Keratinocyte (primary cell): ENCODE measurements at regions not wholly inside any gene's neighbourhood (a gene's known extent, or its start where the extent isn't known, plus 50 kb on each side); places are given as distances from the start of the nearest gene placed in this dataset.

Source experiments
- DNase-seq: peaks from one replicate; pipeline ENCODE4 v3.0.0-alpha.2; 2011; ENCODE audit warnings: low read depth, missing footprints, low spot score
- FAIRE-seq: peaks from 2 replicates; lab custom pipeline; 2011; peaks lifted over from hg19 to GRCh38; lab: Jason Lieb, UNC
- H2AFZ ChIP-seq: 2 replicates; pipeline ENCODE4 v1.6.0; 2012; ENCODE audit warnings: low read length, control low read depth, inconsistent platforms; ENCODE audit not compliant: control insufficient read depth
- H3K27ac ChIP-seq: 2 replicates; pipeline ENCODE4 v1.5.1; 2011; ENCODE audit warnings: low read length; ENCODE audit not compliant: control insufficient read depth, insufficient read depth
- H3K27me3 ChIP-seq: 3 replicates; pipeline ENCODE4 v1.6.0; 2011; ENCODE audit warnings: low read length; ENCODE audit not compliant: control insufficient read depth, insufficient read depth; ENCODE audit errors: extremely low read depth
- H3K36me3 ChIP-seq, 2 experiments: 2 replicates in 1 of 2; 3 replicates in 1 of 2; pipeline ENCODE4 v1.5.1; 2011; ENCODE audit warnings: low read length in 2 of 2, mild to moderate bottlenecking in 1 of 2; ENCODE audit not compliant: control insufficient read depth in 2 of 2, insufficient read depth in 2 of 2; ENCODE audit errors: extremely low read depth in 1 of 2
- H3K4me1 ChIP-seq: 3 replicates; pipeline ENCODE4 v1.5.1; 2011; ENCODE audit warnings: low read length; ENCODE audit not compliant: control insufficient read depth, insufficient read depth; ENCODE audit errors: extremely low read depth
- H3K4me2 ChIP-seq: 3 replicates; pipeline ENCODE4 v1.6.0; 2011; ENCODE audit warnings: low read depth, low read length; ENCODE audit not compliant: control insufficient read depth, insufficient read depth; ENCODE audit errors: extremely low read depth
- H3K4me3 ChIP-seq, 3 experiments: fragments of 200-600 bp in 1 of 3; sonication (generic) in 1 of 3; 2 replicates in 2 of 3; 3 replicates in 1 of 3; pipeline ENCODE4 v1.5.1; 2011 to 2016; ENCODE audit warnings: low read length in 3 of 3, mild to moderate bottlenecking in 3 of 3, control low read depth in 2 of 3, inconsistent platforms in 1 of 3, low read depth in 1 of 3, mixed read lengths in 1 of 3, mixed run types in 1 of 3, moderate library complexity in 1 of 3; ENCODE audit not compliant: control insufficient read depth in 2 of 3, insufficient read depth in 2 of 3; ENCODE audit errors: extremely low read depth in 1 of 3
- H3K79me2 ChIP-seq: 2 replicates; pipeline ENCODE4 v1.6.0; 2012; ENCODE audit warnings: low read length; ENCODE audit not compliant: control insufficient read depth, insufficient read depth
- H3K9ac ChIP-seq: 3 replicates; pipeline ENCODE4 v1.6.0; 2011; ENCODE audit warnings: low read length; ENCODE audit not compliant: control insufficient read depth, insufficient read depth; ENCODE audit errors: extremely low read depth
- H3K9me1 ChIP-seq: 3 replicates; pipeline ENCODE4 v1.6.0; 2011; ENCODE audit warnings: low read length; ENCODE audit not compliant: control insufficient read depth, insufficient read depth; ENCODE audit errors: extremely low read depth
- H3K9me3 ChIP-seq: 2 replicates; pipeline ENCODE4 v1.5.1; 2012; ENCODE audit warnings: low read depth, low read length; ENCODE audit not compliant: control insufficient read depth
- H4K20me1 ChIP-seq: 3 replicates; pipeline ENCODE4 v1.6.0; 2011; ENCODE audit warnings: low read length; ENCODE audit not compliant: control insufficient read depth, insufficient read depth; ENCODE audit errors: extremely low read depth
- CTCF ChIP-seq, 3 experiments: IDR thresholded peaks in 1 of 3; conservative IDR thresholded peaks in 1 of 3; optimal IDR thresholded peaks in 1 of 3; 2 replicates in 2 of 3; 3 replicates in 1 of 3; pipeline versions ENCODE3 to v1.5.1; 2011; ENCODE audit warnings: low read length in 3 of 3, mild to moderate bottlenecking in 3 of 3, moderate library complexity in 2 of 3, control low read depth in 1 of 3, inconsistent platforms in 1 of 3; ENCODE audit not compliant: insufficient read depth in 2 of 3; ENCODE audit errors: extremely low read depth in 1 of 3
- EZH2 ChIP-seq: IDR thresholded peaks from one replicate; pipeline ENCODE4 v1.6.1; 2012; ENCODE audit warnings: inconsistent platforms, mild to moderate bottlenecking, low read length, moderate library complexity
- dilution Hi-C: fragments of 300-500 bp; cut with MboI; formaldehyde crosslinking; loops from one replicate; pipeline ENCODE4 v1.7.0; 2020; ENCODE audit warnings: low sequenced_read_pairs; ENCODE audit not compliant: extremely low pct_ligation_motif_present

GRCh38 chr2:142280831-142281230 lies 150.0 kb upstream of the LRP1B start:
- Histone ChIP-seq H3K79me2 (no peaks in the 10 kb centered on the region), H3K9me3 (no peaks in the 10 kb centered on the region), H4K20me1 (no peaks in the 10 kb centered on the region), H3K4me2 (no peak overlapping the region), H2AFZ (no peak overlapping the region), H3K9me1 (no peaks in the 10 kb centered on the region), H3K9ac (no peak overlapping the region), H3K4me3 (no peak overlapping the region), H3K27ac (no peak overlapping the region), H3K36me3 (no peaks in the 10 kb centered on the region), H3K4me1 (no peaks in the 10 kb centered on the region), H3K27me3 (no peaks in the 10 kb centered on the region)
- no peak for FAIRE-seq
- TF ChIP-seq CTCF (optimal IDR thresholded peaks at IDR 0.05 in 1 of 3, IDR thresholded peaks at IDR 0.05 in 1 of 3, conservative IDR thresholded peaks at IDR 0.05 in 1 of 3; ENCODE audit: extremely low read depth in 1 of 3, insufficient read depth in 2 of 3, low read length in 3 of 3) (no peak), EZH2 (no peak)
- dilution Hi-C loops, result no loop called here
- no peak for DNase-seq

- H3K4me1 ChIP-seq, result no peaks in the 10 kb centered on the region
- DNase-seq, result no peak
- no peaks in the 10 kb centered on the region for H3K36me3 ChIP-seq
- H3K9ac ChIP-seq, result no peak overlapping the region
- no peak overlapping the region for H3K4me3 ChIP-seq
- H3K9me1 ChIP-seq, result no peaks in the 10 kb centered on the region
- no peak overlapping the region for H3K4me2 ChIP-seq
- no peak overlapping the region for H3K27ac ChIP-seq
- no peaks in the 10 kb centered on the region for H4K20me1 ChIP-seq
- FAIRE-seq, result no peak
- H2AFZ ChIP-seq, result no peak overlapping the region
- H3K79me2 ChIP-seq, result no peaks in the 10 kb centered on the region
- H3K27me3 ChIP-seq, result no peaks in the 10 kb centered on the region
- TF ChIP-seq CTCF (optimal IDR thresholded peaks at IDR 0.05 in 1 of 3, IDR thresholded peaks at IDR 0.05 in 1 of 3, conservative IDR thresholded peaks at IDR 0.05 in 1 of 3; ENCODE audit: extremely low read depth in 1 of 3, insufficient read depth in 2 of 3, low read length in 3 of 3) (no peak), EZH2 (no peak)
- H3K9me3 ChIP-seq, result no peaks in the 10 kb centered on the region
- dilution Hi-C loops, result no loop called here
These were observed 140.2 kb upstream of the LRP1B start for GRCh38 chr2:142270990-142271389.
